Effector memory CD4-positive, alpha-beta T cell (primary cell): ENCODE measurements at regions not wholly inside any gene's neighbourhood (a gene's known extent, or its start where the extent isn't known, plus 50 kb on each side); places are given as distances from the start of the nearest gene placed in this dataset.

Source experiments
- DNase-seq, 3 donors: peaks; one replicate each; pipeline ENCODE4 v3.0.0-alpha.2; 2020
- H3K27ac ChIP-seq: 2 replicates; pipeline ENCODE4 v1.7.0; 2013; ENCODE audit warnings: mild to moderate bottlenecking, low read length, moderate library complexity; ENCODE audit not compliant: insufficient read depth, poor library complexity, severe bottlenecking
- H3K27me3 ChIP-seq: replicated peaks from 2 replicates; pipeline ENCODE4 v1.7.0; 2013; ENCODE audit warnings: mild to moderate bottlenecking, low read length; ENCODE audit not compliant: insufficient read depth, control insufficient read depth, poor library complexity, severe bottlenecking
- H3K36me3 ChIP-seq: 2 replicates; pipeline ENCODE4 v1.7.0; 2013; ENCODE audit warnings: mild to moderate bottlenecking, low read length, moderate library complexity; ENCODE audit not compliant: control insufficient read depth, insufficient read depth
- H3K4me1 ChIP-seq: 2 replicates; pipeline ENCODE4 v1.7.0; 2013; ENCODE audit warnings: low read length, mild to moderate bottlenecking; ENCODE audit not compliant: control insufficient read depth, insufficient read depth, poor library complexity, severe bottlenecking
- H3K4me3 ChIP-seq: 2 replicates; pipeline ENCODE4 v1.7.0; 2013; ENCODE audit warnings: low read length, low read depth, mild to moderate bottlenecking; ENCODE audit not compliant: insufficient read depth, poor library complexity, severe bottlenecking
- H3K9me3 ChIP-seq: 2 replicates; pipeline ENCODE4 v1.7.0; 2013; ENCODE audit warnings: mild to moderate bottlenecking, low read length, moderate library complexity; ENCODE audit not compliant: control insufficient read depth

GRCh38 chr6:166757232-166758135 is 130.4 kb upstream of the RPS6KA2 start:
- DNase-seq, result no peak
- Histone ChIP-seq H3K27ac (no peak overlapping the region), H3K4me1 (peaks cover 13% of the 10 kb centered on the region), H3K4me3 (no peak overlapping the region), H3K9me3 (no peaks in the 10 kb centered on the region), H3K27me3 (no peaks in the 10 kb centered on the region), H3K36me3 (no peaks in the 10 kb centered on the region)

GRCh38 chr6:166754218-166755030 is 127.4 kb upstream of the RPS6KA2 start:
- Histone ChIP-seq H3K9me3 (no peaks in the 10 kb centered on the region), H3K36me3 (no peaks in the 10 kb centered on the region), H3K27ac (no peak overlapping the region), H3K4me3 (no peak overlapping the region), H3K27me3 (no peaks in the 10 kb centered on the region), H3K4me1 (peaks cover 4% of the 10 kb centered on the region)
- DNase-seq, result no peak

- no peaks in the 10 kb centered on the region for H3K4me1 ChIP-seq
- H3K36me3 ChIP-seq, result no peaks in the 10 kb centered on the region
- H3K9me3 ChIP-seq, result no peaks in the 10 kb centered on the region
- DNase-seq, result no peak
- no peak overlapping the region for H3K27ac ChIP-seq
- no peaks in the 10 kb centered on the region for H3K27me3 ChIP-seq
- no peak overlapping the region for H3K4me3 ChIP-seq
Observed at GRCh38 chr6:166752928-166753721, 126.1 kb upstream of the RPS6KA2 start.

GRCh38 chr6:166752097-166752496 is 125.0 kb upstream of the RPS6KA2 start:
- no peak for DNase-seq
- H3K9me3 ChIP-seq, result no peaks in the 10 kb centered on the region
- no peaks in the 10 kb centered on the region for H3K4me1 ChIP-seq
- no peak overlapping the region for H3K4me3 ChIP-seq
- no peaks in the 10 kb centered on the region for H3K36me3 ChIP-seq
- no peaks in the 10 kb centered on the region for H3K27me3 ChIP-seq
- no peak overlapping the region for H3K27ac ChIP-seq

- Histone ChIP-seq H3K4me3 (no peak overlapping the region), H3K9me3 (no peaks in the 10 kb centered on the region), H3K27me3 (no peaks in the 10 kb centered on the region), H3K27ac (no peak overlapping the region), H3K36me3 (no peaks in the 10 kb centered on the region), H3K4me1 (no peaks in the 10 kb centered on the region)
- DNase-seq, result no peak
Observed at GRCh38 chr6:166751051-166751595, 124.1 kb upstream of the RPS6KA2 start.

- no peak overlapping the region for H3K27ac ChIP-seq
- no peaks in the 10 kb centered on the region for H3K4me1 ChIP-seq
- H3K36me3 ChIP-seq, result no peaks in the 10 kb centered on the region
- no peaks in the 10 kb centered on the region for H3K9me3 ChIP-seq
- no peaks in the 10 kb centered on the region for H3K27me3 ChIP-seq
- H3K4me3 ChIP-seq, result no peak overlapping the region
- no peak for DNase-seq
Observed at GRCh38 chr6:166750108-166750793, 123.2 kb upstream of the RPS6KA2 start.

GRCh38 chr6:166749666-166750065 is 122.6 kb upstream of the RPS6KA2 start:
- Histone ChIP-seq H3K27ac (no peak overlapping the region), H3K4me3 (no peak overlapping the region), H3K4me1 (no peaks in the 10 kb centered on the region), H3K36me3 (no peaks in the 10 kb centered on the region), H3K9me3 (no peaks in the 10 kb centered on the region), H3K27me3 (no peaks in the 10 kb centered on the region)
- no peak for DNase-seq

- Histone ChIP-seq H3K27ac (no peak overlapping the region), H3K4me3 (no peak overlapping the region), H3K4me1 (no peaks in the 10 kb centered on the region), H3K9me3 (no peaks in the 10 kb centered on the region), H3K36me3 (no peaks in the 10 kb centered on the region), H3K27me3 (no peaks in the 10 kb centered on the region)
- DNase-seq, result no peak
Observed at GRCh38 chr6:166747644-166748595, 120.9 kb upstream of the RPS6KA2 start.
